ENCODE measurements at regions not wholly inside any gene's neighbourhood (a gene's known extent, or its start where the extent isn't known, plus 50 kb on each side); places are given as distances from the start of the nearest gene placed in this dataset.

DNA sequence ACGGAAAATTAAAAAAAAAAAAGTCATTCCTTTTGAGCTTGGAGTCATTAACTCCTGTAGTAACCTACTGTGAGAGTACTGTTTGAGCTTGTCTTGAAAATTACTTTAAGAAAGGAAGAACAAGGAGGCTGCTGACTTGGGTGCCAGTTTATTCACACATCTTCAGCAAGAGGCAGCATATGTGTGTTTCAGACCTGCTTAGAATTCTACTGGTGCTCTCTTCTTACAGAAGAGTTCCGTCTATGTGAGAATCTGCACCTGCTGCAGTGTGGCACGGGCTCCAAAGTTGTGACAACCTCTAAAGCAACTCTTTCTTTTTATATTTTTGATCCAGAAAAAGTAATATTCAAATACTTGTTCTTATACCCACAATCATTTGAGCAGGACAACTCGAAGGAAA lies 117.4 kb upstream of the SOX4 start:
- BruUV-seq (replicated peaks): no TSS peak

DNA sequence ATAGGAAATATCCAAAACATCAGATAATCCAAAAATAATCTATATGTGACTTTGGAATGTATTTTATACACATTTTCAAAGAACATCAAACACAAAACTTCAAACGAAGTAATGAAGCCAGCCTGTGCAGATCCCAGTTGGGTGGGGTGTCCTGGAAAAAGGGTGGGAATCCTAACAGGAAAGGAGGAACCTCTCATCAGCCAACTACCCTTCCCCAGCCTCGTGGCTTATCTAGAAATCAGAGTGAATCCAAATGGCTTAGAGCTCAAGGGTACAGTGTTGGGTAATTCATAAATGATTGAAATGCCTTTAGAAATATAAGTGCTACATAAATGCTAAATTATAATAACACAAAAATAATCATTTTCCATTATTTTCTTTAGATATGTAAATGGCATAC lies 115.1 kb upstream of the SOX4 start:
- Histone ChIP-seq H3K27me3 (ENCODE audit: control insufficient read depth, insufficient read depth, low read length) (no peaks in the 10 kb centered on the region), H3K4me3 (ENCODE audit: low read depth in 2 of 2, low read length in 2 of 2) (no peak overlapping the region), H3K9me3 (ENCODE audit: control insufficient read depth, insufficient read depth, low read depth, low read length) (no peaks in the 10 kb centered on the region), H3K36me3 (ENCODE audit: control insufficient read depth, insufficient read depth, low read length) (no peaks in the 10 kb centered on the region), H3K4me1 (ENCODE audit: control insufficient read depth, insufficient read depth, low read length) (peaks cover 6% of the 10 kb centered on the region; the same call in 1 of the 2 replicates), H3K27ac (ENCODE audit: low read length) (no peak overlapping the region)
- ATAC-seq (no peak), DNase-seq (ENCODE audit: low read depth, low spot score) (no peak)
- no TSS peak for BruUV-seq (replicated peaks)
- TF ChIP-seq, protein P1, sequence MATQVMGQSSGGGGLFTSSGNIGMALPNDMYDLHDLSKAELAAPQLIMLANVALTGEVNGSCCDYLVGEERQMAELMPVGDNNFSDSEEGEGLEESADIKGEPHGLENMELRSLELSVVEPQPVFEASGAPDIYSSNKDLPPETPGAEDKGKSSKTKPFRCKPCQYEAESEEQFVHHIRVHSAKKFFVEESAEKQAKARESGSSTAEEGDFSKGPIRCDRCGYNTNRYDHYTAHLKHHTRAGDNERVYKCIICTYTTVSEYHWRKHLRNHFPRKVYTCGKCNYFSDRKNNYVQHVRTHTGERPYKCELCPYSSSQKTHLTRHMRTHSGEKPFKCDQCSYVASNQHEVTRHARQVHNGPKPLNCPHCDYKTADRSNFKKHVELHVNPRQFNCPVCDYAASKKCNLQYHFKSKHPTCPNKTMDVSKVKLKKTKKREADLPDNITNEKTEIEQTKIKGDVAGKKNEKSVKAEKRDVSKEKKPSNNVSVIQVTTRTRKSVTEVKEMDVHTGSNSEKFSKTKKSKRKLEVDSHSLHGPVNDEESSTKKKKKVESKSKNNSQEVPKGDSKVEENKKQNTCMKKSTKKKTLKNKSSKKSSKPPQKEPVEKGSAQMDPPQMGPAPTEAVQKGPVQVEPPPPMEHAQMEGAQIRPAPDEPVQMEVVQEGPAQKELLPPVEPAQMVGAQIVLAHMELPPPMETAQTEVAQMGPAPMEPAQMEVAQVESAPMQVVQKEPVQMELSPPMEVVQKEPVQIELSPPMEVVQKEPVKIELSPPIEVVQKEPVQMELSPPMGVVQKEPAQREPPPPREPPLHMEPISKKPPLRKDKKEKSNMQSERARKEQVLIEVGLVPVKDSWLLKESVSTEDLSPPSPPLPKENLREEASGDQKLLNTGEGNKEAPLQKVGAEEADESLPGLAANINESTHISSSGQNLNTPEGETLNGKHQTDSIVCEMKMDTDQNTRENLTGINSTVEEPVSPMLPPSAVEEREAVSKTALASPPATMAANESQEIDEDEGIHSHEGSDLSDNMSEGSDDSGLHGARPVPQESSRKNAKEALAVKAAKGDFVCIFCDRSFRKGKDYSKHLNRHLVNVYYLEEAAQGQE (IDR thresholded peaks at IDR 0.05; ENCODE audit: insufficient read depth in 1 of 2, low read depth in 2 of 2, low read length in 1 of 2): no peak
- TF ChIP-seq, protein P2, sequence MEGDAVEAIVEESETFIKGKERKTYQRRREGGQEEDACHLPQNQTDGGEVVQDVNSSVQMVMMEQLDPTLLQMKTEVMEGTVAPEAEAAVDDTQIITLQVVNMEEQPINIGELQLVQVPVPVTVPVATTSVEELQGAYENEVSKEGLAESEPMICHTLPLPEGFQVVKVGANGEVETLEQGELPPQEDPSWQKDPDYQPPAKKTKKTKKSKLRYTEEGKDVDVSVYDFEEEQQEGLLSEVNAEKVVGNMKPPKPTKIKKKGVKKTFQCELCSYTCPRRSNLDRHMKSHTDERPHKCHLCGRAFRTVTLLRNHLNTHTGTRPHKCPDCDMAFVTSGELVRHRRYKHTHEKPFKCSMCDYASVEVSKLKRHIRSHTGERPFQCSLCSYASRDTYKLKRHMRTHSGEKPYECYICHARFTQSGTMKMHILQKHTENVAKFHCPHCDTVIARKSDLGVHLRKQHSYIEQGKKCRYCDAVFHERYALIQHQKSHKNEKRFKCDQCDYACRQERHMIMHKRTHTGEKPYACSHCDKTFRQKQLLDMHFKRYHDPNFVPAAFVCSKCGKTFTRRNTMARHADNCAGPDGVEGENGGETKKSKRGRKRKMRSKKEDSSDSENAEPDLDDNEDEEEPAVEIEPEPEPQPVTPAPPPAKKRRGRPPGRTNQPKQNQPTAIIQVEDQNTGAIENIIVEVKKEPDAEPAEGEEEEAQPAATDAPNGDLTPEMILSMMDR (IDR thresholded peaks at IDR 0.05): no peak
- TF ChIP-seq TCF7L2 (IDR thresholded peaks at IDR 0.05; ENCODE audit: low read depth, low read length) (no peak), POLR2AphosphoS5 (IDR thresholded peaks at IDR 0.05; ENCODE audit: low read depth, low read length) (no peak)
- in situ Hi-C loops (cut with HindIII; ENCODE audit: low pct_unique_long_range_greater_than_20kb, low sequenced_read_pairs) (no loop called here), intact Hi-C loops (cut with micrococcal nuclease; ENCODE audit: unreplicated experiment) (no loop called here)
- ChIA-PET CTCF (no interaction called here), POLR2A (no interaction called here)

More for the DNA sequence above, 117.4 kb upstream of the SOX4 start:
- no peak overlapping the region for H3K4me3 ChIP-seq (ENCODE audit: low read depth in 2 of 2, low read length in 2 of 2)
- intact Hi-C loops (cut with micrococcal nuclease; ENCODE audit: unreplicated experiment) (no loop called here), in situ Hi-C loops (cut with HindIII; ENCODE audit: low pct_unique_long_range_greater_than_20kb, low sequenced_read_pairs) (no loop called here)
- DNase-seq (ENCODE audit: low read depth, low spot score): no peak
- H3K4me1 ChIP-seq (ENCODE audit: control insufficient read depth, insufficient read depth, low read length): peaks cover 6% of the 10 kb centered on the region; the same call in 1 of the 2 replicates
- H3K36me3 ChIP-seq (ENCODE audit: control insufficient read depth, insufficient read depth, low read length): no peaks in the 10 kb centered on the region
- no peaks in the 10 kb centered on the region for H3K9me3 ChIP-seq (ENCODE audit: control insufficient read depth, insufficient read depth, low read depth, low read length)
- ChIA-PET POLR2A (no interaction called here), CTCF (no interaction called here)
- ATAC-seq: no peak
- no peak overlapping the region for H3K27ac ChIP-seq (ENCODE audit: low read length)
- TF ChIP-seq SIN3A (IDR thresholded peaks at IDR 0.05; ENCODE audit: borderline replicate concordance, insufficient read depth, low read depth, low read length): no peak
- TF ChIP-seq POLR2AphosphoS5 (IDR thresholded peaks at IDR 0.05; ENCODE audit: low read depth, low read length): no peak
- no peak for TF ChIP-seq TCF7L2 (IDR thresholded peaks at IDR 0.05; ENCODE audit: low read depth, low read length)
- TF ChIP-seq, protein P2 (IDR thresholded peaks at IDR 0.05): no peak
- TF ChIP-seq, protein P1 (IDR thresholded peaks at IDR 0.05; ENCODE audit: insufficient read depth in 1 of 2, low read depth in 2 of 2, low read length in 1 of 2): no peak
- H3K27me3 ChIP-seq (ENCODE audit: control insufficient read depth, insufficient read depth, low read length): no peaks in the 10 kb centered on the region
